K562 (cell line): ENCODE measurements at regions not wholly inside any gene's neighbourhood (a gene's known extent, or its start where the extent isn't known, plus 50 kb on each side); places are given as distances from the start of the nearest gene placed in this dataset.
A peak's percentile ranks its signal among the peaks of the same experiment; 100 is the strongest.

ENCODE experiments used
- ATAC-seq: fragments of 200-7000 bp; cut with Tn5 transposase; 3 replicates; pipeline ENCODE4 v1.9.1; 2020; ENCODE audit warnings: moderate library complexity
- BruUV-seq: library from RNA; stranded (reverse); fragments of 400-500 nt; replicated peaks from 2 replicates; lab custom pipeline; 2021; lab: Mats Ljungman, UMichigan
- CTCF ChIA-PET: fragments of 300-600 bp; formaldehyde crosslinking; extraction: SDS; loops from one replicate; lab custom pipeline; 2021; ENCODE audit warnings: low intra/inter-chr PET ratio; lab: Yijun Ruan, JAX
- POLR2A ChIA-PET: fragments of 300-600, 350-650 bp; sonication (Branson Sonifier 250); formaldehyde crosslinking; extraction: SDS; loops from one replicate; lab custom pipeline; 2021; ENCODE audit warnings: antibody characterized with exemption, inconsistent platforms; lab: Yijun Ruan, JAX
- DNase-seq, 4 experiments: peaks; one replicate each; pipeline versions ENCODE4 v3.0.0 to v3.0.0-alpha.2; 2011 to 2018; ENCODE audit warnings: low spot score in 3 of 4, mixed read lengths in 3 of 4; ENCODE audit errors: extremely low read depth in 1 of 4
- FAIRE-seq: peaks from 2 replicates; lab custom pipeline; 2011; peaks lifted over from hg19 to GRCh38; lab: Jason Lieb, UNC
- H2AFZ ChIP-seq: 2 replicates; pipeline ENCODE4 v1.6.0; 2011; ENCODE audit warnings: low read depth, low read length, control low read depth, inconsistent platforms
- H3K27ac ChIP-seq: fragments of 200-600 bp; 3 replicates; pipeline ENCODE4 v1.8.0; 2011; ENCODE audit warnings: low read depth, mild to moderate bottlenecking, control low read depth, inconsistent platforms, low read length, moderate library complexity, mixed read lengths; ENCODE audit errors: extremely low read depth
- H3K27me3 ChIP-seq, 2 experiments: fragments of 300-600 bp in 1 of 2; 2 replicates in 1 of 2; 3 replicates in 1 of 2; pipeline versions ENCODE4 v1.6.0 to v1.8.0; 2011; ENCODE audit warnings: inconsistent platforms in 2 of 2, low read length in 2 of 2, mild to moderate bottlenecking in 1 of 2, mixed read lengths in 1 of 2, moderate library complexity in 1 of 2; ENCODE audit not compliant: control insufficient read depth in 2 of 2, insufficient read depth in 2 of 2
- H3K36me3 ChIP-seq: fragments of 300-600 bp; 3 replicates; pipeline ENCODE4 v1.8.0; 2011; ENCODE audit warnings: mild to moderate bottlenecking, low read length, inconsistent platforms; ENCODE audit not compliant: control insufficient read depth, insufficient read depth
- H3K4me1 ChIP-seq, 2 experiments: fragments of 200-600 bp in 1 of 2; replicated peaks in 1 of 2; 2 replicates in 1 of 2; 3 replicates in 1 of 2; pipeline versions ENCODE4 v1.5.1 to v1.8.0; 2011; ENCODE audit warnings: inconsistent platforms in 2 of 2, low read length in 2 of 2, mild to moderate bottlenecking in 1 of 2, mixed read lengths in 1 of 2, moderate library complexity in 1 of 2; ENCODE audit not compliant: control insufficient read depth in 2 of 2, insufficient read depth in 2 of 2
- H3K4me2 ChIP-seq: 2 replicates; pipeline ENCODE4 v1.6.1; 2011; ENCODE audit warnings: low read length, control low read depth, inconsistent platforms, mixed read lengths; ENCODE audit not compliant: insufficient read depth
- H3K4me3 ChIP-seq: fragments of 200-600 bp; sonication (generic), shearing (Covaris generic); 2 replicates; pipeline ENCODE4 v1.5.1; 2016; ENCODE audit warnings: control low read depth, inconsistent platforms
- H3K79me2 ChIP-seq: fragments of 200-600 bp; 3 replicates; pipeline ENCODE4 v1.8.0; 2011; ENCODE audit warnings: low read length, inconsistent platforms; ENCODE audit not compliant: control insufficient read depth, insufficient read depth
- H3K9ac ChIP-seq, 2 experiments: 2 replicates each; pipeline versions ENCODE4 v1.6.0 to v1.6.1; 2011; ENCODE audit warnings: low read depth in 2 of 2, low read length in 2 of 2, control low read depth in 1 of 2, inconsistent platforms in 1 of 2, mild to moderate bottlenecking in 1 of 2, mixed read lengths in 1 of 2; ENCODE audit not compliant: insufficient read depth in 1 of 2
- H3K9me1 ChIP-seq: one replicate; pipeline ENCODE4 v1.6.0; 2011; ENCODE audit warnings: inconsistent platforms, mild to moderate bottlenecking, low read length, moderate library complexity; ENCODE audit not compliant: control insufficient read depth, insufficient read depth
- H3K9me3 ChIP-seq: replicated peaks from 2 replicates; pipeline ENCODE4 v1.5.1; 2011; ENCODE audit warnings: low read depth, low read length, inconsistent platforms; ENCODE audit not compliant: control insufficient read depth, insufficient read depth
- H4K20me1 ChIP-seq: replicated peaks from 2 replicates; pipeline ENCODE4 v1.6.1; 2011; ENCODE audit warnings: low read length, inconsistent platforms, mixed read lengths; ENCODE audit not compliant: control insufficient read depth, insufficient read depth
- CEBPB ChIP-seq: fragments of 450-650 bp; IDR thresholded peaks from 2 replicates; pipeline ENCODE4 v1.6.1; 2016; ENCODE audit warnings: missing genetic modification characterization, missing compliant biosample characterization
- IFI16 ChIP-seq: fragments of 250-450 bp; sonication (Bioruptor Pico); IDR thresholded peaks from 2 replicates; pipeline ENCODE4 v2.1.2; 2022; ENCODE audit warnings: mild to moderate bottlenecking, inconsistent platforms
- KDM4B ChIP-seq, 2 experiments: fragments of 450-650 bp in 1 of 2; sonication (generic) in 1 of 2; IDR thresholded peaks; 2 replicates each; pipeline ENCODE4 v1.6.1; 2016 to 2017; ENCODE audit warnings: borderline replicate concordance in 2 of 2, antibody characterized with exemption in 1 of 2, low read depth in 1 of 2, mild to moderate bottlenecking in 1 of 2
- RBM15 ChIP-seq: fragments of 200-400 bp; formaldehyde crosslinking; IDR thresholded peaks from 2 replicates; pipeline ENCODE4 v1.6.1; 2018; ENCODE audit warnings: mild to moderate bottlenecking, low read length, moderate library complexity; ENCODE audit not compliant: insufficient read depth
- RNF2 ChIP-seq: sonication (generic); IDR thresholded peaks from 2 replicates; pipeline ENCODE4 v1.6.1; 2016
- TAF7 ChIP-seq: fragments of 450-650 bp; IDR thresholded peaks from 2 replicates; pipeline ENCODE4 v1.6.1; 2016; ENCODE audit warnings: missing genetic modification characterization, missing compliant biosample characterization
- TEAD4 ChIP-seq, 2 experiments: sonication (generic) in 1 of 2; formaldehyde crosslinking in 1 of 2; IDR thresholded peaks; 2 replicates each; pipeline versions ENCODE4 v1.6.1 to v1.8.0; 2012 to 2022; ENCODE audit warnings: borderline replicate concordance in 1 of 2, inconsistent platforms in 1 of 2, low read length in 1 of 2, mild to moderate bottlenecking in 1 of 2, missing genetic modification reagents in 1 of 2
- WGBS: fragments of 100-300 bp; shearing (Covaris generic); methylation state at CpG from one replicate; pipeline ENCODE4 v1.1.6; 2016; ENCODE audit warnings: low coverage, mixed read lengths; ENCODE audit not compliant: insufficient coverage; ENCODE audit errors: missing lambda C conversion rate; 5-methylcytosine and 5-hydroxymethylcytosine counted together
- in situ Hi-C: fragments of 300-500 bp; cut with MboI; formaldehyde crosslinking; loops from 4 replicates; pipeline ENCODE4 v1.15.0; 2018; ENCODE audit warnings: inconsistent platforms, mixed read lengths
- intact Hi-C: fragments of 100-400 bp; cut with micrococcal nuclease; formaldehyde crosslinking; loops from 2 replicates; pipeline ENCODE4 v1.14.2; 2022
- TF ChIP-seq, protein P1 (sequence below): fragments of 450-650 bp; IDR thresholded peaks from 2 replicates; pipeline ENCODE4 v1.7.0; 2016; ENCODE audit warnings: borderline replicate concordance
- TF ChIP-seq, protein P2 (sequence below): fragments of 250-450 bp; sonication (Bioruptor Pico); IDR thresholded peaks from 2 replicates; pipeline ENCODE4 v1.4.0; 2020

DNA sequence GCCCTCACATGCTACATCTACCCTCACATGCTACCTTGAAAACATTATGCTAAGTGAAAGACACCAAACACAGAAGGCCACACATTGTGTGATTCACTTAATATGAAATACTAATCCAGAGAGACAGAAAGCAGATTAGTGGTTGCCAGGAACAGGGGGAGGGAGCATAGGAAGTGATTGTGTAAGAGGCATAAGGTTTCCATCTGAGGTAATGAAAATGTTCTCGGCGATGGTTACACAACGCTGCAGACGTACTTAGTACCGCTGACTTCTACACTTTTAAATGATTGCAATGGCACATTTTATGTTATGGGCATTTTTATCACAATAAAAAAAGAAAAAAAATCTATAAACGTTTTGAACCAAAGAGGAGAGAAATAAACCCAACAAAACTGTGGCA is 742.3 kb downstream of the TYW1 start:
- intact Hi-C loops: no loop called here
- Histone ChIP-seq H3K4me3 (no peak overlapping the region), H2AFZ (no peak overlapping the region), H4K20me1 (no peaks in the 10 kb centered on the region), H3K4me2 (no peak overlapping the region), H3K9me1 (no peaks in the 10 kb centered on the region), H3K27ac (no peak overlapping the region), H3K27me3 (no peaks in the 10 kb centered on the region; a peak in 2 of 5 replicates), H3K9ac (no peak overlapping the region), H3K79me2 (no peaks in the 10 kb centered on the region), H3K9me3 (no peaks in the 10 kb centered on the region), H3K4me1 (no peaks in the 10 kb centered on the region), H3K36me3 (no peaks in the 10 kb centered on the region)
- no TSS peak for BruUV-seq
- DNase-seq (no peak), ATAC-seq (no peak), FAIRE-seq (no peak)
- ChIA-PET POLR2A (no interaction called here), CTCF (no interaction called here)
- in situ Hi-C loops: no loop called here
- 2% methylated on average over 6 of the region's 6 CpGs for WGBS
- TF ChIP-seq, protein P1, sequence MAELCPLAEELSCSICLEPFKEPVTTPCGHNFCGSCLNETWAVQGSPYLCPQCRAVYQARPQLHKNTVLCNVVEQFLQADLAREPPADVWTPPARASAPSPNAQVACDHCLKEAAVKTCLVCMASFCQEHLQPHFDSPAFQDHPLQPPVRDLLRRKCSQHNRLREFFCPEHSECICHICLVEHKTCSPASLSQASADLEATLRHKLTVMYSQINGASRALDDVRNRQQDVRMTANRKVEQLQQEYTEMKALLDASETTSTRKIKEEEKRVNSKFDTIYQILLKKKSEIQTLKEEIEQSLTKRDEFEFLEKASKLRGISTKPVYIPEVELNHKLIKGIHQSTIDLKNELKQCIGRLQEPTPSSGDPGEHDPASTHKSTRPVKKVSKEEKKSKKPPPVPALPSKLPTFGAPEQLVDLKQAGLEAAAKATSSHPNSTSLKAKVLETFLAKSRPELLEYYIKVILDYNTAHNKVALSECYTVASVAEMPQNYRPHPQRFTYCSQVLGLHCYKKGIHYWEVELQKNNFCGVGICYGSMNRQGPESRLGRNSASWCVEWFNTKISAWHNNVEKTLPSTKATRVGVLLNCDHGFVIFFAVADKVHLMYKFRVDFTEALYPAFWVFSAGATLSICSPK: no peak
- peak; percentile 33; the same call in 1 of the 2 replicates for TF ChIP-seq CEBPB (tag)

DNA sequence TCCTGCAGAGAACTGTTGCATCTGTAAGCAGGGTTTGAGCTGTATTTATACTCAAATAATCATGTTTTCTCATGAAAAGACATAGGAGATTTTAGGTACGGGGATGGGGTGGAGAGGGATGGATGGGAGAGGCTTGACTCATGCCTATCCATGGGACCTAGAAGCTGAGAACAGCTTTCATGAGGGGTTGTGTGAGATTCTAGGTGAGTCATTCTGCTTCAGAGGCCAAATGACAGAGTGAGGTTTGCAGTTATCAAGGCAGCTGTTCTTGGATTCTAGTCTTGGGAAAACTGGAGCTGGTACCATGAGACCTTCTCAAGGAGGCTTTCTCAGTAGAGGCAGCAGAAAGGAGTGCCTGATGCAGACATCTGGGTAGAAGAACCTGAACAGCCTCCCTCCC is 746.9 kb downstream of the TYW1 start:
- Histone ChIP-seq H2AFZ (no peak overlapping the region), H3K36me3 (no peaks in the 10 kb centered on the region), H3K9me1 (no peaks in the 10 kb centered on the region), H3K79me2 (no peaks in the 10 kb centered on the region), H3K9me3 (no peaks in the 10 kb centered on the region), H3K4me1 (no peaks in the 10 kb centered on the region), H3K27ac (no peak overlapping the region), H3K4me3 (no peak overlapping the region), H3K9ac (no peak overlapping the region), H4K20me1 (no peaks in the 10 kb centered on the region), H3K4me2 (no peak overlapping the region), H3K27me3 (no peaks in the 10 kb centered on the region; a peak in 1 of 5 replicates)
- 0% methylated on average over 1 of the region's 1 CpG for WGBS
- in situ Hi-C loops: no loop called here
- POLR2A ChIA-PET: interaction anchor here (1.0 kb wide), 1 partner anchor 8 kb away, joined by 3 read pairs; no protein-coding TSS in a partner anchor
- no peak for DNase-seq
- FAIRE-seq: no peak
- intact Hi-C loops: no loop called here
- CTCF ChIA-PET: no interaction called here
- no TSS peak for BruUV-seq
- no peak for ATAC-seq
- TF ChIP-seq RBM15 (no peak), KDM4B (IDR thresholded peaks at IDR 0.05; ENCODE audit: borderline replicate concordance in 2 of 2, low read depth in 1 of 2) (no peak), TAF7 (tag) (no peak), IFI16 (CRISPR knock-in tag) (no peak), TEAD4 (IDR thresholded peaks at IDR 0.05; ENCODE audit: low read length) (no peak), TEAD4 (CRISPR knock-in tag; IDR thresholded peaks at IDR 0.05; ENCODE audit: borderline replicate concordance) (no peak), RNF2 (no peak)
- TF ChIP-seq, protein P2, sequence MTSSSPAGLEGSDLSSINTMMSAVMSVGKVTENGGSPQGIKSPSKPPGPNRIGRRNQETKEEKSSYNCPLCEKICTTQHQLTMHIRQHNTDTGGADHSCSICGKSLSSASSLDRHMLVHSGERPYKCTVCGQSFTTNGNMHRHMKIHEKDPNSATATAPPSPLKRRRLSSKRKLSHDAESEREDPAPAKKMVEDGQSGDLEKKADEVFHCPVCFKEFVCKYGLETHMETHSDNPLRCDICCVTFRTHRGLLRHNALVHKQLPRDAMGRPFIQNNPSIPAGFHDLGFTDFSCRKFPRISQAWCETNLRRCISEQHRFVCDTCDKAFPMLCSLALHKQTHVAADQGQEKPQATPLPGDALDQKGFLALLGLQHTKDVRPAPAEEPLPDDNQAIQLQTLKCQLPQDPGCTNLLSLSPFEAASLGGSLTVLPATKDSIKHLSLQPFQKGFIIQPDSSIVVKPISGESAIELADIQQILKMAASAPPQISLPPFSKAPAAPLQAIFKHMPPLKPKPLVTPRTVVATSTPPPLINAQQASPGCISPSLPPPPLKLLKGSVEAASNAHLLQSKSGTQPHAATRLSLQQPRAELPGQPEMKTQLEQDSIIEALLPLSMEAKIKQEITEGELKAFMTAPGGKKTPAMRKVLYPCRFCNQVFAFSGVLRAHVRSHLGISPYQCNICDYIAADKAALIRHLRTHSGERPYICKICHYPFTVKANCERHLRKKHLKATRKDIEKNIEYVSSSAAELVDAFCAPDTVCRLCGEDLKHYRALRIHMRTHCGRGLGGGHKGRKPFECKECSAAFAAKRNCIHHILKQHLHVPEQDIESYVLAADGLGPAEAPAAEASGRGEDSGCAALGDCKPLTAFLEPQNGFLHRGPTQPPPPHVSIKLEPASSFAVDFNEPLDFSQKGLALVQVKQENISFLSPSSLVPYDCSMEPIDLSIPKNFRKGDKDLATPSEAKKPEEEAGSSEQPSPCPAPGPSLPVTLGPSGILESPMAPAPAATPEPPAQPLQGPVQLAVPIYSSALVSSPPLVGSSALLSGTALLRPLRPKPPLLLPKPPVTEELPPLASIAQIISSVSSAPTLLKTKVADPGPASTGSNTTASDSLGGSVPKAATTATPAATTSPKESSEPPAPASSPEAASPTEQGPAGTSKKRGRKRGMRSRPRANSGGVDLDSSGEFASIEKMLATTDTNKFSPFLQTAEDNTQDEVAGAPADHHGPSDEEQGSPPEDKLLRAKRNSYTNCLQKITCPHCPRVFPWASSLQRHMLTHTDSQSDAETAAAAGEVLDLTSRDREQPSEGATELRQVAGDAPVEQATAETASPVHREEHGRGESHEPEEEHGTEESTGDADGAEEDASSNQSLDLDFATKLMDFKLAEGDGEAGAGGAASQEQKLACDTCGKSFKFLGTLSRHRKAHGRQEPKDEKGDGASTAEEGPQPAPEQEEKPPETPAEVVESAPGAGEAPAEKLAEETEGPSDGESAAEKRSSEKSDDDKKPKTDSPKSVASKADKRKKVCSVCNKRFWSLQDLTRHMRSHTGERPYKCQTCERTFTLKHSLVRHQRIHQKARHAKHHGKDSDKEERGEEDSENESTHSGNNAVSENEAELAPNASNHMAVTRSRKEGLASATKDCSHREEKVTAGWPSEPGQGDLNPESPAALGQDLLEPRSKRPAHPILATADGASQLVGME (CRISPR knock-in tag): no peak
